GM12878 (cell line): ENCODE measurements at regions not wholly inside any gene's neighbourhood (a gene's known extent, or its start where the extent isn't known, plus 50 kb on each side); places are given as distances from the start of the nearest gene placed in this dataset.

ENCODE experiments used
- ATAC-seq: fragments of 200-7000 bp; cut with Tn5 transposase; 3 replicates; pipeline ENCODE4 v1.9.1; 2020; ENCODE audit warnings: mild to moderate bottlenecking, moderate library complexity
- BruUV-seq: library from RNA; stranded (reverse); fragments of 400-500 nt; replicated peaks from 2 replicates; lab custom pipeline; 2021; lab: Mats Ljungman, UMichigan
- CTCF ChIA-PET: fragments of 300-600 bp; sonication (Branson Sonifier 250); formaldehyde crosslinking; extraction: SDS; loops from one replicate; lab custom pipeline; 2021; ENCODE audit warnings: inconsistent platforms; lab: Yijun Ruan, JAX
- POLR2A ChIA-PET: fragments of 350-600 bp; formaldehyde crosslinking; extraction: SDS; loops from one replicate; lab custom pipeline; 2021; ENCODE audit warnings: inconsistent platforms; lab: Charles Lee
- RAD21 ChIA-PET: fragments of 300-600 bp; sonication (Branson Sonifier 250); formaldehyde crosslinking; loops from one replicate; lab custom pipeline; 2023; ENCODE audit warnings: antibody characterized with exemption; ENCODE audit not compliant: unreplicated experiment; lab: Charles Lee
- SMC1A ChIA-PET: fragments of 300-600 bp; sonication (Branson Sonifier 250); formaldehyde crosslinking; loops from one replicate; lab custom pipeline; 2023; ENCODE audit not compliant: unreplicated experiment, uncharacterized antibody; lab: Charles Lee
- DNase-seq: peaks from one replicate; pipeline ENCODE4 v3.0.0-alpha.2; 2011; ENCODE audit warnings: low read depth, low spot score
- FAIRE-seq: peaks from 3 replicates; lab custom pipeline; 2011; peaks lifted over from hg19 to GRCh38; lab: Jason Lieb, UNC
- H2AFZ ChIP-seq: 2 replicates; pipeline ENCODE4 v1.6.0; 2011; ENCODE audit warnings: low read depth, low read length, control low read depth; ENCODE audit not compliant: control insufficient read depth
- H3K27ac ChIP-seq: 2 replicates; pipeline ENCODE4 v1.5.1; 2011; ENCODE audit warnings: control low read depth; ENCODE audit not compliant: control insufficient read depth, insufficient read depth
- H3K27me3 ChIP-seq, 2 experiments: replicated peaks in 1 of 2; 2 replicates each; pipeline versions ENCODE4 v1.6.0 to v1.6.1; 2011; ENCODE audit warnings: low read length in 1 of 2; ENCODE audit not compliant: control insufficient read depth in 2 of 2, insufficient read depth in 2 of 2
- H3K36me3 ChIP-seq, 2 experiments: 2 replicates each; pipeline ENCODE4 v1.5.1; 2011; ENCODE audit warnings: low read length in 1 of 2; ENCODE audit not compliant: control insufficient read depth in 2 of 2, insufficient read depth in 2 of 2
- H3K4me1 ChIP-seq: 2 replicates; pipeline ENCODE4 v1.6.1; 2011; ENCODE audit warnings: mild to moderate bottlenecking, low read length, moderate library complexity, mixed read lengths; ENCODE audit not compliant: control insufficient read depth, insufficient read depth
- H3K4me2 ChIP-seq: 2 replicates; pipeline ENCODE4 v1.6.0; 2011; ENCODE audit warnings: control low read depth; ENCODE audit not compliant: control insufficient read depth, insufficient read depth
- H3K4me3 ChIP-seq: fragments of 200-600 bp; sonication (generic); 2 replicates; pipeline ENCODE4 v1.5.1; 2016
- H3K79me2 ChIP-seq: 2 replicates; pipeline ENCODE4 v1.6.0; 2011; ENCODE audit warnings: low read length; ENCODE audit not compliant: control insufficient read depth, insufficient read depth
- H3K9ac ChIP-seq: 2 replicates; pipeline ENCODE4 v1.8.0; 2011; ENCODE audit warnings: low read length, control low read depth, mixed read lengths; ENCODE audit not compliant: control insufficient read depth, insufficient read depth
- H3K9me3 ChIP-seq: replicated peaks from 3 replicates; pipeline ENCODE4 v1.5.1; 2011; ENCODE audit warnings: mild to moderate bottlenecking, low read length; ENCODE audit not compliant: control insufficient read depth, insufficient read depth
- H4K20me1 ChIP-seq: 2 replicates; pipeline ENCODE4 v1.6.0; 2011; ENCODE audit not compliant: control insufficient read depth, insufficient read depth
- CHD1 ChIP-seq: IDR thresholded peaks from 2 replicates; pipeline ENCODE4 v1.6.1; 2012; ENCODE audit warnings: low read depth, low read length, improper control_type of control experiment
- HDGF ChIP-seq: fragments of 450-650 bp; IDR thresholded peaks from 2 replicates; pipeline ENCODE4 v1.6.1; 2016; ENCODE audit warnings: antibody characterized with exemption
- NBN ChIP-seq: fragments of 450-650 bp; IDR thresholded peaks from 2 replicates; pipeline ENCODE4 v1.6.1; 2016
- NRF1 ChIP-seq: conservative IDR thresholded peaks from 2 replicates; pipeline ENCODE4 v1.6.1; 2011; ENCODE audit warnings: mild to moderate bottlenecking, low read depth, low read length, improper control_type of control experiment
- PML ChIP-seq: IDR thresholded peaks from 2 replicates; pipeline ENCODE4 v1.6.1; 2012; ENCODE audit warnings: low read length, inconsistent platforms
- RAD51 ChIP-seq: fragments of 450-650 bp; IDR thresholded peaks from 2 replicates; pipeline ENCODE4 v1.6.1; 2016; ENCODE audit warnings: moderate library complexity, mild to moderate bottlenecking, inconsistent platforms
- SMAD5 ChIP-seq: IDR thresholded peaks from 2 replicates; pipeline ENCODE4 v1.6.1; 2016; ENCODE audit warnings: antibody characterized with exemption, low read depth
- SMARCA5 ChIP-seq: fragments of 450-650 bp; IDR thresholded peaks from 2 replicates; pipeline ENCODE4 v1.6.1; 2017; ENCODE audit warnings: mild to moderate bottlenecking
- SUZ12 ChIP-seq: fragments of 200-600 bp; sonication (generic); IDR thresholded peaks from one replicate; pipeline ENCODE4 v1.6.1; 2018; ENCODE audit warnings: antibody characterized with exemption, mild to moderate bottlenecking; ENCODE audit not compliant: unreplicated experiment
- TARDBP ChIP-seq: IDR thresholded peaks from 2 replicates; pipeline ENCODE4 v1.6.1; 2016; ENCODE audit warnings: borderline replicate concordance
- TCF3 ChIP-seq: IDR thresholded peaks from 2 replicates; pipeline ENCODE4 v1.6.1; 2012; ENCODE audit warnings: low read depth, mild to moderate bottlenecking, low read length, borderline replicate concordance; ENCODE audit not compliant: insufficient read depth
- ZNF622 ChIP-seq: fragments of 450-650 bp; IDR thresholded peaks from 2 replicates; pipeline ENCODE4 v1.6.1; 2017; ENCODE audit warnings: mild to moderate bottlenecking, inconsistent platforms
- ZZZ3 ChIP-seq: IDR thresholded peaks from 2 replicates; pipeline ENCODE4 v1.6.1; 2011; ENCODE audit warnings: low read depth; ENCODE audit not compliant: control insufficient read depth, insufficient read length
- WGBS: methylation state at CpG from one replicate; pipeline ENCODE4 v1.1.6; 2016; ENCODE audit warnings: low lambda C conversion rate; ENCODE audit not compliant: insufficient replicate concordance, insufficient coverage; ENCODE audit errors: missing lambda C conversion rate; 5-methylcytosine and 5-hydroxymethylcytosine counted together
- in situ Hi-C: fragments of 300-500 bp; cut with MboI; formaldehyde crosslinking; loops from 9 replicates; pipeline ENCODE4 v1.14.3; 2018; ENCODE audit warnings: mixed read lengths
- intact Hi-C: fragments of 100-400 bp; cut with micrococcal nuclease; formaldehyde crosslinking; loops from one replicate; pipeline ENCODE4 v1.14.2; 2022; ENCODE audit not compliant: unreplicated experiment
- TF ChIP-seq, protein P1 (sequence below): fragments of 450-650 bp; IDR thresholded peaks from 2 replicates; pipeline ENCODE4 v1.6.1; 2017; ENCODE audit warnings: borderline replicate concordance

DNA sequence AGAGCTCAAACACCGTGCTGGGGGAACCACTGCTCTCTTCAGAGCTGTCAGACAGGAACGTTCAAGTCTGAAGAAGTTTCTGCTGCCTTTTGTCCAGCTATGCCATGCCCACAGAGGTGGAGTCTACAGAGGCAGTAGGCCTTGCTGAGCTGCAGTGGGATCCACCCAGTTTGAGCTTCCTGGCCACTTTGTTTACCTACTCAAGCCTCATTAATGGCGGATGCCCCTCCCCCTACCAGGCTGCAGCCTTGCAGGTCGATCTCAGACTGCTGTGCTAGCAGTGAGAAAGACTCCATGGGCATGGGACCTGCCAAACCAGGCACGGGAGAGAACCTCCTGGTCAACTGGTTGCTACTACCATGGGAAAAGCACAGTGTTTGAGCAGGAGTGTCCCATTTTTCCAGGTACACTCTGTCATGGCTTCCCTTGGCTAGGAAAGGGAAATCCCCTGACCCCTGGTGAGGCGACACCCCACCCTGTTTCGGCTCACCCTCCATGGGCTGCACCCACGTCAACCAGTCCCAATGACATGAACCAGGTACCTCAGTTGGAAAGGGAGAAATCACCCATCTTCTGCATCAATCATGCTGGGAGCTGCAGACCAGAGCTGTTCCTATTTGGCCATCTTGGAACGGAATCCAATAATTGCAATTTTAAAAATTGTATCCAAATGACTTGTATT, 246.9 kb upstream of the ADAMTS16 start (continued):
- no peak for TF ChIP-seq ZZZ3
- no peak for TF ChIP-seq SUZ12
- TF ChIP-seq CHD1: no peak
- TF ChIP-seq HDGF: no peak
- no peak for TF ChIP-seq NBN
- no peak for TF ChIP-seq NRF1
- TF ChIP-seq RAD51: no peak
- no peak for TF ChIP-seq PML
- TF ChIP-seq TARDBP: no peak

- H2AFZ ChIP-seq: no peak overlapping the region
- DNase-seq (no peak), ATAC-seq (no peak), FAIRE-seq (no peak)
- BruUV-seq: no TSS peak
- no peaks in the 10 kb centered on the region for H3K4me1 ChIP-seq
- no peak for TF ChIP-seq TCF3
- TF ChIP-seq SMAD5: no peak
- no peak for TF ChIP-seq NRF1
- no peak for TF ChIP-seq SMARCA5
- no peak for TF ChIP-seq NBN
- TF ChIP-seq, protein P1, sequence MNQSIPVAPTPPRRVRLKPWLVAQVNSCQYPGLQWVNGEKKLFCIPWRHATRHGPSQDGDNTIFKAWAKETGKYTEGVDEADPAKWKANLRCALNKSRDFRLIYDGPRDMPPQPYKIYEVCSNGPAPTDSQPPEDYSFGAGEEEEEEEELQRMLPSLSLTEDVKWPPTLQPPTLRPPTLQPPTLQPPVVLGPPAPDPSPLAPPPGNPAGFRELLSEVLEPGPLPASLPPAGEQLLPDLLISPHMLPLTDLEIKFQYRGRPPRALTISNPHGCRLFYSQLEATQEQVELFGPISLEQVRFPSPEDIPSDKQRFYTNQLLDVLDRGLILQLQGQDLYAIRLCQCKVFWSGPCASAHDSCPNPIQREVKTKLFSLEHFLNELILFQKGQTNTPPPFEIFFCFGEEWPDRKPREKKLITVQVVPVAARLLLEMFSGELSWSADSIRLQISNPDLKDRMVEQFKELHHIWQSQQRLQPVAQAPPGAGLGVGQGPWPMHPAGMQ: no peak
- no peak for TF ChIP-seq ZNF622
- no peaks in the 10 kb centered on the region for H3K36me3 ChIP-seq
- CTCF ChIA-PET: interaction anchor here (0.8 kb wide), 1 partner anchor 15 kb away, joined by 3 read pairs; no protein-coding TSS in a partner anchor
- H3K9me3 ChIP-seq: no peaks in the 10 kb centered on the region
- no peak overlapping the region for H3K27ac ChIP-seq
- H3K4me3 ChIP-seq: no peak overlapping the region
- intact Hi-C loops (no loop called here), in situ Hi-C loops (no loop called here)
- H3K27me3 ChIP-seq: no peaks in the 10 kb centered on the region
- SMC1A ChIA-PET: no interaction called here
- no peak overlapping the region for H3K9ac ChIP-seq
- RAD21 ChIA-PET: no interaction called here
- no peaks in the 10 kb centered on the region for H4K20me1 ChIP-seq
- H3K79me2 ChIP-seq: no peaks in the 10 kb centered on the region
- 21% methylated on average over 5 of the region's 5 CpGs for WGBS
- POLR2A ChIA-PET: no interaction called here
- no peak overlapping the region for H3K4me2 ChIP-seq
Measured at GRCh38 chr5:4896328-4896727, 243.8 kb upstream of the ADAMTS16 start.
